H1 (cell line): ENCODE measurements at regions not wholly inside any gene's neighbourhood (a gene's known extent, or its start where the extent isn't known, plus 50 kb on each side); places are given as distances from the start of the nearest gene placed in this dataset.

Experiments used
- POLR2A ChIP-seq, 2 experiments: IDR thresholded peaks; 1 replicate in 1 of 2; 2 replicates in 1 of 2; pipeline ENCODE4 v1.6.1; 2011; ENCODE audit warnings: low read depth in 2 of 2, low read length in 2 of 2, mild to moderate bottlenecking in 2 of 2; ENCODE audit errors: control extremely low read depth in 1 of 2
- SP4 ChIP-seq: IDR thresholded peaks from 2 replicates; pipeline ENCODE4 v1.6.1; 2012; ENCODE audit warnings: low read length, inconsistent platforms
- SUZ12 ChIP-seq: fragments of 200-600 bp; sonication (generic); IDR thresholded peaks from 2 replicates; pipeline ENCODE4 v1.6.1; 2012; ENCODE audit warnings: mild to moderate bottlenecking, inconsistent platforms, low read length, moderate library complexity, mixed read lengths
- TBP ChIP-seq: IDR thresholded peaks from 2 replicates; pipeline ENCODE4 v1.6.1; 2011; ENCODE audit warnings: low read depth, low read length, improper control_type of control experiment
- TF ChIP-seq, protein P1 (sequence below), 3 experiments: IDR thresholded peaks; 1 replicate in 2 of 3; 2 replicates in 1 of 3; pipeline versions ENCODE4 v1.5.1 to v1.6.1; 2011; ENCODE audit warnings: low read length in 3 of 3, mild to moderate bottlenecking in 3 of 3, inconsistent platforms in 2 of 3, low read depth in 1 of 3, moderate library complexity in 1 of 3; ENCODE audit not compliant: insufficient read depth in 1 of 3; ENCODE audit errors: control extremely low read depth in 1 of 3

DNA sequence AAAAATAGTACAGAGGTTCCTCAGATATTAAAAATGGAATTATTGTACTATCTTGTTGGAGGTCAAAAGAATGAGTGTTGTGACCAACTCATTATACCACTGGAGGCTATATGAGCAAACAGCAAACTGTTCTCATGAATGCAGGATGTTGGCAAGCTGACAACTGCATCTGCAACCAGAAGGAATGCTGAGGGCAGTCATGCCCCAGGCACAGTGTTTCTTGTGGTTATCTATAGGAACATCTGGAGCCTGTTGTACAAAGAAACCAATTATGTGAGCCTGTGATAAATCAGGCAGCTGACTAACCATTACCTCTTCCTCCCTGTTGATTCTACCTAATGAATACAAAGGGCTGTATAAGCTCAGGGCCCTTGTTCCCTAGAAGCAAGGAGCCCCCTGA, 2057.1 kb downstream of the TP53TG3F start:
- TF ChIP-seq SP4 (no peak), SUZ12 (no peak), POLR2A (IDR thresholded peaks at IDR 0.05; ENCODE audit: control extremely low read depth in 1 of 2, low read depth in 2 of 2, low read length in 2 of 2) (no peak), TBP (no peak)
- TF ChIP-seq, protein P1, sequence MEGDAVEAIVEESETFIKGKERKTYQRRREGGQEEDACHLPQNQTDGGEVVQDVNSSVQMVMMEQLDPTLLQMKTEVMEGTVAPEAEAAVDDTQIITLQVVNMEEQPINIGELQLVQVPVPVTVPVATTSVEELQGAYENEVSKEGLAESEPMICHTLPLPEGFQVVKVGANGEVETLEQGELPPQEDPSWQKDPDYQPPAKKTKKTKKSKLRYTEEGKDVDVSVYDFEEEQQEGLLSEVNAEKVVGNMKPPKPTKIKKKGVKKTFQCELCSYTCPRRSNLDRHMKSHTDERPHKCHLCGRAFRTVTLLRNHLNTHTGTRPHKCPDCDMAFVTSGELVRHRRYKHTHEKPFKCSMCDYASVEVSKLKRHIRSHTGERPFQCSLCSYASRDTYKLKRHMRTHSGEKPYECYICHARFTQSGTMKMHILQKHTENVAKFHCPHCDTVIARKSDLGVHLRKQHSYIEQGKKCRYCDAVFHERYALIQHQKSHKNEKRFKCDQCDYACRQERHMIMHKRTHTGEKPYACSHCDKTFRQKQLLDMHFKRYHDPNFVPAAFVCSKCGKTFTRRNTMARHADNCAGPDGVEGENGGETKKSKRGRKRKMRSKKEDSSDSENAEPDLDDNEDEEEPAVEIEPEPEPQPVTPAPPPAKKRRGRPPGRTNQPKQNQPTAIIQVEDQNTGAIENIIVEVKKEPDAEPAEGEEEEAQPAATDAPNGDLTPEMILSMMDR (IDR thresholded peaks at IDR 0.05; ENCODE audit: control extremely low read depth in 1 of 3, insufficient read depth in 1 of 3, low read depth in 1 of 3, low read length in 3 of 3): no peak
